Right lobe of liver (tissue), 6 donors: ENCODE measurements at regions not wholly inside any gene's neighbourhood (a gene's known extent, or its start where the extent isn't known, plus 50 kb on each side); places are given as distances from the start of the nearest gene placed in this dataset.

ENCODE experiments used
- ATAC-seq, 4 donors: fragments of 200-7000 bp; cut with Tn5 transposase; one replicate each; pipeline ENCODE4 v1.9.1; 2020; ENCODE audit warnings: mild to moderate bottlenecking in 4 of 4, moderate library complexity in 4 of 4
- DNase-seq, 3 donors: peaks; one replicate each; pipeline ENCODE4 v3.0.0-alpha.2; 2020
- H3K27ac ChIP-seq, 3 donors: fragments of 200-600 bp; one replicate each; pipeline ENCODE4 v1.8.0; 2022
- H3K27me3 ChIP-seq, 2 donors: fragments of 200-600 bp; one replicate each; pipeline ENCODE4 v1.8.0; 2022
- H3K36me3 ChIP-seq, 4 donors: fragments of 200-600 bp; sonication (generic) in 1 of 4; one replicate each; pipeline versions ENCODE4 v1.5.1 to v1.8.0; 2017 to 2022; ENCODE audit warnings: control low read depth in 1 of 4
- H3K4me1 ChIP-seq, 4 donors: fragments of 200-600 bp; sonication (generic) in 1 of 4; one replicate each; pipeline versions ENCODE4 v1.5.1 to v1.8.0; 2017 to 2022; ENCODE audit warnings: control low read depth in 1 of 4
- H3K4me3 ChIP-seq, 3 donors: fragments of 200-600 bp; one replicate each; pipeline ENCODE4 v1.8.0; 2022
- H3K9me3 ChIP-seq, 4 donors: fragments of 200-600 bp; sonication (generic) in 1 of 4; one replicate each; pipeline versions ENCODE4 v1.5.1 to v1.8.0; 2017 to 2022; ENCODE audit warnings: control low read depth in 1 of 4
- CTCF ChIP-seq, 4 donors: fragments of 200-600 bp in 3 of 4; fragments of 450-650 bp in 1 of 4; IDR thresholded peaks; one replicate each; pipeline versions ENCODE4 v1.5.1 to v1.8.0; 2016 to 2022; ENCODE audit warnings: antibody characterized with exemption in 4 of 4, mild to moderate bottlenecking in 2 of 4
- POLR2A ChIP-seq: fragments of 450-650 bp; IDR thresholded peaks from one replicate; pipeline ENCODE4 v1.6.1; 2017; ENCODE audit warnings: antibody characterized with exemption, mild to moderate bottlenecking
- WGBS: methylation state at CpG from one replicate; pipeline ENCODE4 v1.1.6; 2018; ENCODE audit warnings: low coverage, low lambda C conversion rate; ENCODE audit not compliant: insufficient coverage; ENCODE audit errors: missing lambda C conversion rate; 5-methylcytosine and 5-hydroxymethylcytosine counted together
- intact Hi-C, 2 donors: fragments of 100-400 bp; cut with DNase I; formaldehyde crosslinking; loops; one replicate each; pipeline versions ENCODE4 v1.11.2 to v1.14.1; 2022
- donor health status: DM: no; HTN: yes; CAD: no.
- donor health status: DM: no; HTN: no; CAD: no.
- donor health status: DM: no; HTN: no; CAD: no.
- donor health status: DM: no; HTN: yes; CAD: no.
- donor health status: DM: no; HTN: yes; CAD: no.

DNA sequence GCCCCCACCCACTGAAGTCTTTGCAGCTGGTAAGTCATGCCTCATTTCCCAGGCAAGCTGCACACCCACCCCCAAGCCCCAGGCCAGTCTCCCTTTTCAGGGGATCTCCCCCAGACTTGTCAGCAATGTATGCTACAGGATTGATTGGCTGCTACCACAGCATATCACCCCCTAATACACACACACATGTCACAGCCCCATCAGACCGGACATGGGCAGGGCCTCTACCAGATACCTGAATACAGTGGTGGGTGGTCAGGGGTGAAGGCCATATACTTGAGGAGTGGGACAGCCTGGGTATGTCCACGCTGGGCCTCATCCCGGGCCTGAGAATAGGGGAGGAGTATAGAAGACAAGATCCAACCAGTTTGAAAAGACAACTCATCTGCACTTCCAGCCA, 63.4 kb upstream of the ARAP3 start:
- Histone ChIP-seq H3K4me3 (no peak overlapping the region), H3K27ac (no peak overlapping the region), H3K4me1 (no peaks in the 10 kb centered on the region), H3K27me3 (no peaks in the 10 kb centered on the region), H3K36me3 (no peaks in the 10 kb centered on the region), H3K9me3 (no peaks in the 10 kb centered on the region)
- TF ChIP-seq POLR2A (no peak), CTCF (IDR thresholded peaks at IDR 0.05) (no peak)
- 83% methylated on average over 1 of the region's 3 CpGs for WGBS
- intact Hi-C loops = no loop called here
- DNase-seq = no peak
- no peak for ATAC-seq

DNA sequence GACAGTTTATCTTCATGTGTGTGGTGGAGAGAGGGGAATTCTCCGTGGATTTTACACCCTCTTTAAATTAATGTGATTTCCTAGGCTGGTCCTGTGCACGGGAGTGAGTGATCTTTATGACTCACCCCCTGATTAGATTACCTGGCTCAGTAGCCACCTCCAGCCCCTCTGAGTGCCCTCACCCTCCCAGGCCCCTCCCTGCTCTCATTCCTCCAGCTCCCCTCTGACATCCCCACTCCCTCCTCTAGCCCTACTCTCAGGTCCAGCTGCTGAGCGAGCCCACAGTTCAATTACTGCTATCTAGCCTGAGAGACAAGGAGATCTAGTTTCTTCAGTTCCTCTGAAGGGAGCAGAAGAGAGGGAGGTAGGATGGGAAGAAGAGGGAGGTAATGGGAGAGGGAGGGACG, 61.8 kb upstream of the ARAP3 start:
- WGBS = 12% methylated on average over 4 of the region's 4 CpGs
- DNase-seq = no peak
- Histone ChIP-seq H3K27ac (no peak overlapping the region), H3K27me3 (no peaks in the 10 kb centered on the region), H3K4me1 (no peaks in the 10 kb centered on the region), H3K36me3 (no peaks in the 10 kb centered on the region), H3K9me3 (no peaks in the 10 kb centered on the region), H3K4me3 (no peak overlapping the region)
- TF ChIP-seq POLR2A = no peak
- no peak for TF ChIP-seq CTCF (IDR thresholded peaks at IDR 0.05)
- intact Hi-C loops = no loop called here
- ATAC-seq = no peak

DNA sequence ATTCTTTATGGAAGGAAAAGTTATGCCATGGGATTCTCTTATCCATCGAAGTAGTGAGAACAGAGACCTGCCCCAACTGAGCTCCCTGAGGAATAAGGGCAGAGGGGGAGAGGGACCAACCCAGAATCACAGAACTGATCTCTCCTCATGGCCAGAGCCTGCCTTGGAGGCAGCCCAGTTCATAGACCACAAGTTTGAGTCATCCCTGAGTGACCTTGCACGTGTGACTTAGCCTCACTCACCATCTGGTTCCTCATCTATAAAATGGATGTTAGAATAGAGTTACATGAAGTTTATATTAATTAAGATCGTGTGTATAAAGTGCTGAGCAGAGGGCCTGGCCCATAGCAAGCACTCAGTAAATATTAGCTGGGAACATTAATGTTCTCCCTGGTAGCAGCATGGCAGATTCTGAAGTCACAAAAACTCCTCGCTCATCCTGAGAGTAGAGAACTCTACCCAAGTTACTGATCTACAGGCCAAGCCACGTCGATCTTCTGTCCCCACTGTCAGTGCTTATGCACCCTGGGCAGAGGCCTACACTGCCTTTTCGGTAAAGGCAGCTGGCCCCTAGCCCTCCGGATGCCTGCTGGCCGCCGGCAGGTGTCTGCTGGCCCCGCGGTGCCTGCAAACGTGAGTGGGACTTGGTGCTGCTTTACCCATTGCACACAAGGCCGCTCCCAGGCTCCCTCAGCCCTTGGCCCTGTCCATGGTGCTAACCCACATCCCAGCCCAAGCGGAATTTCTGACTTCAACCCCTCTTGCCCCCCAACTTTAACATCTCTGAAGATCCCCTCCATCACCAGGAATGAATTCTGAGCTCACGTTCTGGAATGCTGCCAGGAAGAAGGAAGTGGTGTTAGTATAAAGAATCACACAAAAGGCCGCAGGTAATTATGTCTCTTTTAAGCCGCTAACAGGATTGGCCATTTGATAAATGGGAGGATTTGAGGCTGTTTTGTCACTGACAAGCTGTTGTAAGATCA, 61.1 kb upstream of the ARAP3 start:
- TF ChIP-seq CTCF (IDR thresholded peaks at IDR 0.05) (no peak), POLR2A (no peak)
- no peak overlapping the region for H3K27ac ChIP-seq
- H3K9me3 ChIP-seq = no peaks in the 10 kb centered on the region
- no peaks in the 10 kb centered on the region for H3K27me3 ChIP-seq
- H3K4me3 ChIP-seq = no peak overlapping the region
- 10% methylated on average over 14 of the region's 18 CpGs for WGBS
- no peak for DNase-seq
- no peaks in the 10 kb centered on the region for H3K36me3 ChIP-seq
- ATAC-seq = peak in 2 of 4 donors; percentile 32 to 43
- intact Hi-C loops = no loop called here
- no peaks in the 10 kb centered on the region for H3K4me1 ChIP-seq

DNA sequence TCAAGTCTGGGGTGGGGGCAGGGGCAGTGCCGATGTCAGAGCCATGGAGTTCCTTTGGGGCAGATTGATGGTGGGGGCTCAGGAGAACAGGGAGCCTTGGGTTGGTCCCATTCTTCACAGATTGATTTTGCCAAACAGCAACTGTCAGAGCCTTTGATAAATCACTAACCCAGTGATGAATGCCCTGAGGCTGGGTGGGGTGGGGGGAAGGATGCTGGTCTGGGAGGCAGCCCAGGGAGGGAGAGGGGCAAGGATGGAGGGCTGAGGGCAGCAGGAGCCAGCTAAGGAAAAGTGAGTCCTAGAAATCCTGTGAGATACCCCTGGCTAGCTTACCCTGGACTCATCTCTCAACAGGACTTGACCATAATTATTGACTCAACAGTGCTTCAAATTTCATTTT, 60.1 kb upstream of the ARAP3 start:
- Histone ChIP-seq H3K4me3 (no peak overlapping the region), H3K36me3 (no peaks in the 10 kb centered on the region), H3K27me3 (no peaks in the 10 kb centered on the region), H3K4me1 (no peaks in the 10 kb centered on the region), H3K27ac (no peak overlapping the region), H3K9me3 (no peaks in the 10 kb centered on the region)
- TF ChIP-seq POLR2A (no peak), CTCF (IDR thresholded peaks at IDR 0.05) (no peak)
- 57% methylated on average over 1 of the region's 1 CpG for WGBS
- intact Hi-C loops = no loop called here
- DNase-seq (no peak), ATAC-seq (no peak)
